ENCODE measurements at regions not wholly inside any gene's neighbourhood (a gene's known extent, or its start where the extent isn't known, plus 50 kb on each side); places are given as distances from the start of the nearest gene placed in this dataset.

GRCh38 chr1:65725064-65725463 is 67.6 kb upstream of the PDE4B start:
- WGBS: 92% methylated on average over 3 of the region's 3 CpGs
- TF ChIP-seq POLR2A (IDR thresholded peaks at IDR 0.05): no peak
- intact Hi-C loops (cut with DNase I): no loop called here
- Histone ChIP-seq H3K4me3 (no peak overlapping the region), H3K9me3 (no peaks in the 10 kb centered on the region), H3K4me1 (replicated peaks) (no peaks in the 10 kb centered on the region), H3K27me3 (replicated peaks; ENCODE audit: insufficient read depth) (no peaks in the 10 kb centered on the region), H3K27ac (no peak overlapping the region), H3K36me3 (no peaks in the 10 kb centered on the region)
- no peak for DNase-seq (ENCODE audit: low spot score)

- no peak overlapping the region for H3K4me3 ChIP-seq
- H3K4me1 ChIP-seq (replicated peaks): no peaks in the 10 kb centered on the region
- no peak for TF ChIP-seq POLR2A (IDR thresholded peaks at IDR 0.05)
- no peak for TF ChIP-seq CTCF (IDR thresholded peaks at IDR 0.05)
- TF ChIP-seq POLR2AphosphoS5 (IDR thresholded peaks at IDR 0.05): no peak
- H3K36me3 ChIP-seq: no peaks in the 10 kb centered on the region
- WGBS: 58% methylated on average over 5 of the region's 5 CpGs
- no peaks in the 10 kb centered on the region for H3K27me3 ChIP-seq (replicated peaks; ENCODE audit: insufficient read depth)
- intact Hi-C loops (cut with DNase I): no loop called here
- DNase-seq (ENCODE audit: low spot score): no peak
- H3K27ac ChIP-seq: no peak overlapping the region
- no peaks in the 10 kb centered on the region for H3K9me3 ChIP-seq
These were observed 64.2 kb upstream of the PDE4B start for GRCh38 chr1:65728504-65728903.

- Histone ChIP-seq H3K36me3 (no peaks in the 10 kb centered on the region), H3K9me3 (no peaks in the 10 kb centered on the region), H3K27me3 (replicated peaks; ENCODE audit: insufficient read depth) (no peaks in the 10 kb centered on the region), H3K4me3 (no peak overlapping the region), H3K4me1 (replicated peaks) (no peaks in the 10 kb centered on the region), H3K27ac (no peak overlapping the region)
- intact Hi-C loops (cut with DNase I): no loop called here
- 31% methylated on average over 2 of the region's 2 CpGs for WGBS
- no peak for TF ChIP-seq POLR2AphosphoS5 (IDR thresholded peaks at IDR 0.05)
- TF ChIP-seq CTCF (IDR thresholded peaks at IDR 0.05): no peak
- TF ChIP-seq POLR2A (IDR thresholded peaks at IDR 0.05): no peak
- DNase-seq (ENCODE audit: low spot score): no peak
These were observed 63.4 kb upstream of the PDE4B start for GRCh38 chr1:65729259-65729658.

- no peaks in the 10 kb centered on the region for H3K36me3 ChIP-seq
- H3K4me1 ChIP-seq (replicated peaks): no peaks in the 10 kb centered on the region
- WGBS: 84% methylated on average over 2 of the region's 2 CpGs
- no peak overlapping the region for H3K27ac ChIP-seq
- TF ChIP-seq POLR2A (IDR thresholded peaks at IDR 0.05) (no peak), CTCF (IDR thresholded peaks at IDR 0.05) (no peak), POLR2AphosphoS5 (IDR thresholded peaks at IDR 0.05) (no peak)
- intact Hi-C loops (cut with DNase I): no loop called here
- DNase-seq (ENCODE audit: low spot score): no peak
- no peak overlapping the region for H3K4me3 ChIP-seq
- H3K27me3 ChIP-seq (replicated peaks; ENCODE audit: insufficient read depth): no peaks in the 10 kb centered on the region
- H3K9me3 ChIP-seq: no peaks in the 10 kb centered on the region
These were observed 57.7 kb upstream of the PDE4B start for GRCh38 chr1:65734979-65735378.

- no peak overlapping the region for H3K4me3 ChIP-seq
- 97% methylated on average over 2 of the region's 2 CpGs for WGBS
- H3K4me1 ChIP-seq (replicated peaks): no peaks in the 10 kb centered on the region
- no peaks in the 10 kb centered on the region for H3K9me3 ChIP-seq
- DNase-seq (ENCODE audit: low spot score): no peak
- no peaks in the 10 kb centered on the region for H3K27me3 ChIP-seq (replicated peaks; ENCODE audit: insufficient read depth)
- intact Hi-C loops (cut with DNase I): no loop called here
- H3K36me3 ChIP-seq: no peaks in the 10 kb centered on the region
- TF ChIP-seq CTCF (IDR thresholded peaks at IDR 0.05) (no peak), POLR2A (IDR thresholded peaks at IDR 0.05) (no peak), POLR2AphosphoS5 (IDR thresholded peaks at IDR 0.05) (no peak)
- no peak overlapping the region for H3K27ac ChIP-seq
These were observed 50.7 kb upstream of the PDE4B start for GRCh38 chr1:65741993-65742392.

Data from prostate gland (tissue), 2 donors.